WTC11 (cell line): ENCODE measurements at regions not wholly inside any gene's neighbourhood (a gene's known extent, or its start where the extent isn't known, plus 50 kb on each side); places are given as distances from the start of the nearest gene placed in this dataset.

ENCODE experiments used
- ATAC-seq: fragments of 200-7000 bp; cut with Tn5 transposase; 2 replicates; pipeline ENCODE4 v1.10.0; 2021; ENCODE audit warnings: mild to moderate bottlenecking, moderate library complexity
- CTCF ChIA-PET: fragments of 300-600 bp; sonication (Branson Sonifier 250); formaldehyde crosslinking; loops from one replicate; lab custom pipeline; 2021; ENCODE audit warnings: antibody characterized with exemption; lab: Charles Lee
- POLR2A ChIA-PET: fragments of 350-600 bp; sonication (Branson Sonifier 250); formaldehyde crosslinking; loops from one replicate; lab custom pipeline; 2021; ENCODE audit warnings: antibody characterized with exemption; lab: Charles Lee
- DNase-seq: peaks from one replicate; pipeline ENCODE4 v3.0.0; 2021; ENCODE audit warnings: low spot score
- H3K27ac Mint-ChIP-seq: 2 replicates; pipeline ENCODE4 v1.8.0; 2021; ENCODE audit warnings: mixed read lengths
- H3K27me3 Mint-ChIP-seq: 2 replicates; pipeline ENCODE4 v1.8.0; 2021; ENCODE audit warnings: low read depth, mild to moderate bottlenecking, moderate library complexity, mixed read lengths
- H3K36me3 Mint-ChIP-seq: 2 replicates; pipeline ENCODE4 v1.8.0; 2021; ENCODE audit warnings: mixed read lengths
- H3K4me1 Mint-ChIP-seq: 2 replicates; pipeline ENCODE4 v1.8.0; 2022; ENCODE audit warnings: mixed read lengths
- H3K4me3 Mint-ChIP-seq: 2 replicates; pipeline ENCODE4 v1.8.0; 2021; ENCODE audit warnings: mild to moderate bottlenecking, moderate library complexity, mixed read lengths
- H3K9me3 Mint-ChIP-seq: 2 replicates; pipeline ENCODE4 v1.8.0; 2021; ENCODE audit warnings: mixed read lengths
- AR ChIP-seq: fragments of 250-450 bp; sonication (Bioruptor Pico); IDR thresholded peaks from 2 replicates; pipeline ENCODE4 v1.9.0; 2021; ENCODE audit warnings: mild to moderate bottlenecking
- CBFB ChIP-seq: sonication (generic); formaldehyde crosslinking; IDR thresholded peaks from 2 replicates; pipeline ENCODE4 v1.8.1; 2022; ENCODE audit warnings: mild to moderate bottlenecking, low read depth, missing genetic modification reagents
- CREB1 ChIP-seq: sonication (generic); formaldehyde crosslinking; IDR thresholded peaks from 2 replicates; pipeline ENCODE4 v1.8.0; 2023; ENCODE audit warnings: mild to moderate bottlenecking, missing genetic modification reagents
- CTCF ChIP-seq: fragments of 200-600 bp; IDR thresholded peaks from 2 replicates; pipeline ENCODE4 v1.8.0; 2022; ENCODE audit warnings: antibody characterized with exemption
- E2F5 ChIP-seq: sonication (generic); formaldehyde crosslinking; IDR thresholded peaks from 2 replicates; pipeline ENCODE4 v1.8.1; 2022; ENCODE audit warnings: mild to moderate bottlenecking, moderate library complexity, missing genetic modification reagents
- ESRRA ChIP-seq: sonication (generic); formaldehyde crosslinking; IDR thresholded peaks from 2 replicates; pipeline ENCODE4 v1.8.1; 2022; ENCODE audit warnings: mild to moderate bottlenecking, missing genetic modification reagents, borderline replicate concordance
- FOXJ3 ChIP-seq: sonication (generic); formaldehyde crosslinking; IDR thresholded peaks from 2 replicates; pipeline ENCODE4 v1.9.0; 2021; ENCODE audit warnings: missing genetic modification reagents, mild to moderate bottlenecking, borderline replicate concordance
- FOXP1 ChIP-seq: sonication (generic); formaldehyde crosslinking; IDR thresholded peaks from 2 replicates; pipeline ENCODE4 v1.8.0; 2022; ENCODE audit warnings: missing genetic modification reagents, mild to moderate bottlenecking, moderate library complexity, borderline replicate concordance
- HMGA2 ChIP-seq: fragments of 250-450 bp; sonication (Bioruptor Pico); IDR thresholded peaks from 2 replicates; pipeline ENCODE4 v1.4.0; 2021; ENCODE audit warnings: mild to moderate bottlenecking, moderate library complexity
- JAZF1 ChIP-seq: fragments of 250-450 bp; sonication (Bioruptor Pico); IDR thresholded peaks from 2 replicates; pipeline ENCODE4 v1.9.0; 2021; ENCODE audit warnings: moderate library complexity, mild to moderate bottlenecking, inconsistent platforms
- KAT7 ChIP-seq: sonication (generic); formaldehyde crosslinking; IDR thresholded peaks from 2 replicates; pipeline ENCODE4 v1.8.1; 2023; ENCODE audit warnings: missing genetic modification reagents, mild to moderate bottlenecking, borderline replicate concordance
- MYBL2 ChIP-seq: sonication (generic); formaldehyde crosslinking; IDR thresholded peaks from 2 replicates; pipeline ENCODE4 v1.8.1; 2023; ENCODE audit warnings: mild to moderate bottlenecking, moderate library complexity, missing genetic modification reagents
- PRRX2 ChIP-seq: fragments of 250-450 bp; sonication (Bioruptor Pico); IDR thresholded peaks from 2 replicates; pipeline ENCODE4 v1.8.0; 2021; ENCODE audit warnings: mild to moderate bottlenecking
- SOX15 ChIP-seq: fragments of 250-450 bp; sonication (Bioruptor Pico); IDR thresholded peaks from 2 replicates; pipeline ENCODE4 v1.9.0; 2021; ENCODE audit warnings: mild to moderate bottlenecking
- STAT6 ChIP-seq: sonication (generic); formaldehyde crosslinking; conservative IDR thresholded peaks from 2 replicates; pipeline ENCODE4 v1.8.1; 2023; ENCODE audit warnings: mild to moderate bottlenecking, low read depth, missing genetic modification reagents, moderate library complexity
- TCF7 ChIP-seq: sonication (generic); formaldehyde crosslinking; IDR thresholded peaks from 2 replicates; pipeline ENCODE4 v1.8.0; 2022; ENCODE audit warnings: mild to moderate bottlenecking, low read depth, missing genetic modification reagents, moderate library complexity
- USF2 ChIP-seq: sonication (generic); formaldehyde crosslinking; IDR thresholded peaks from 2 replicates; pipeline ENCODE4 v1.8.1; 2023; ENCODE audit warnings: mild to moderate bottlenecking, missing genetic modification reagents, moderate library complexity
- ZBTB43 ChIP-seq: sonication (generic); formaldehyde crosslinking; IDR thresholded peaks from 2 replicates; pipeline ENCODE4 v1.8.1; 2023; ENCODE audit warnings: mild to moderate bottlenecking, missing genetic modification reagents
- ZNF232 ChIP-seq: sonication (generic); formaldehyde crosslinking; IDR thresholded peaks from 2 replicates; pipeline ENCODE4 v1.8.0; 2022; ENCODE audit warnings: mild to moderate bottlenecking, missing genetic modification reagents
- ZNF281 ChIP-seq: sonication (generic); formaldehyde crosslinking; IDR thresholded peaks from 2 replicates; pipeline ENCODE4 v1.8.0; 2023; ENCODE audit warnings: mild to moderate bottlenecking, missing genetic modification reagents

GRCh38 chr5:90231688-90232087 lies 177.9 kb downstream of the CETN3 start:
- H3K4me3 Mint-ChIP-seq: no peak overlapping the region
- ChIA-PET CTCF (no interaction called here), POLR2A (no interaction called here)
- no peak overlapping the region; the same call in 1 of the 2 replicates for H3K27ac Mint-ChIP-seq
- H3K9me3 Mint-ChIP-seq: no peaks in the 10 kb centered on the region
- no peaks in the 10 kb centered on the region for H3K36me3 Mint-ChIP-seq
- H3K4me1 Mint-ChIP-seq: 0 out of 2 replicates have a peak, but pooled peaks cover 4% of the 10 kb centered on the region
- ATAC-seq: no peak
- H3K27me3 Mint-ChIP-seq: no peaks in the 10 kb centered on the region
- DNase-seq: no peak
- no peak for TF ChIP-seq CREB1 (CRISPR knock-in tag)
- TF ChIP-seq TCF7 (CRISPR knock-in tag): no peak
- TF ChIP-seq JAZF1 (CRISPR knock-in tag): no peak
- TF ChIP-seq ESRRA: no peak
- TF ChIP-seq USF2 (CRISPR knock-in tag): no peak
- no peak for TF ChIP-seq E2F5 (CRISPR knock-in tag)
- no peak for TF ChIP-seq AR
- TF ChIP-seq HMGA2: no peak
- no peak for TF ChIP-seq ZBTB43
- TF ChIP-seq FOXP1 (CRISPR knock-in tag): no peak
- TF ChIP-seq SOX15 (CRISPR knock-in tag): no peak
- no peak for TF ChIP-seq PRRX2

GRCh38 chr5:90227683-90228082 lies 181.9 kb downstream of the CETN3 start:
- POLR2A ChIA-PET: no interaction called here
- CTCF ChIA-PET: no interaction called here
- H3K9me3 Mint-ChIP-seq: no peaks in the 10 kb centered on the region
- no peak overlapping the region for H3K4me3 Mint-ChIP-seq
- DNase-seq: no peak
- H3K27ac Mint-ChIP-seq: no peak overlapping the region
- no peaks in the 10 kb centered on the region for H3K36me3 Mint-ChIP-seq
- peak; percentile 56 for ATAC-seq
- no peaks in the 10 kb centered on the region for H3K27me3 Mint-ChIP-seq
- H3K4me1 Mint-ChIP-seq: 0 out of 2 replicates have a peak, but pooled peaks cover 4% of the 10 kb centered on the region
- TF ChIP-seq FOXJ3 (CRISPR knock-in tag) (no peak), CTCF (no peak), HMGA2 (no peak), ZNF281 (CRISPR knock-in tag) (no peak), ZNF232 (CRISPR knock-in tag) (no peak), STAT6 (CRISPR knock-in tag) (no peak), CBFB (CRISPR knock-in tag) (no peak), KAT7 (CRISPR knock-in tag) (no peak), ZBTB43 (no peak), MYBL2 (CRISPR knock-in tag) (no peak)
